ENCODE measurements at regions not wholly inside any gene's neighbourhood (a gene's known extent, or its start where the extent isn't known, plus 50 kb on each side); places are given as distances from the start of the nearest gene placed in this dataset.
"Not testable (repeated sequence)": the region's sequence is repeated elsewhere in the genome, so short reads cannot be mapped to it uniquely, and the experiment has no call there.

GRCh38 chr7:17046259-17046658 is 164.5 kb upstream of the AGR3 start:
- H3K4me3 ChIP-seq (ENCODE audit: low read length), result no peak overlapping the region
- TF ChIP-seq, protein P1, sequence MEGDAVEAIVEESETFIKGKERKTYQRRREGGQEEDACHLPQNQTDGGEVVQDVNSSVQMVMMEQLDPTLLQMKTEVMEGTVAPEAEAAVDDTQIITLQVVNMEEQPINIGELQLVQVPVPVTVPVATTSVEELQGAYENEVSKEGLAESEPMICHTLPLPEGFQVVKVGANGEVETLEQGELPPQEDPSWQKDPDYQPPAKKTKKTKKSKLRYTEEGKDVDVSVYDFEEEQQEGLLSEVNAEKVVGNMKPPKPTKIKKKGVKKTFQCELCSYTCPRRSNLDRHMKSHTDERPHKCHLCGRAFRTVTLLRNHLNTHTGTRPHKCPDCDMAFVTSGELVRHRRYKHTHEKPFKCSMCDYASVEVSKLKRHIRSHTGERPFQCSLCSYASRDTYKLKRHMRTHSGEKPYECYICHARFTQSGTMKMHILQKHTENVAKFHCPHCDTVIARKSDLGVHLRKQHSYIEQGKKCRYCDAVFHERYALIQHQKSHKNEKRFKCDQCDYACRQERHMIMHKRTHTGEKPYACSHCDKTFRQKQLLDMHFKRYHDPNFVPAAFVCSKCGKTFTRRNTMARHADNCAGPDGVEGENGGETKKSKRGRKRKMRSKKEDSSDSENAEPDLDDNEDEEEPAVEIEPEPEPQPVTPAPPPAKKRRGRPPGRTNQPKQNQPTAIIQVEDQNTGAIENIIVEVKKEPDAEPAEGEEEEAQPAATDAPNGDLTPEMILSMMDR (IDR thresholded peaks at IDR 0.05; ENCODE audit: poor library complexity, severe bottlenecking), result no peak
- no peak for TF ChIP-seq POLR2AphosphoS5 (IDR thresholded peaks at IDR 0.05)
- no peak for TF ChIP-seq TAF1 (IDR thresholded peaks at IDR 0.05; ENCODE audit: low read depth)
- no peaks in the 10 kb centered on the region for H3K9me2 ChIP-seq (ENCODE audit: insufficient read depth, low read length)

GRCh38 chr7:17046666-17047065 is 164.9 kb upstream of the AGR3 start:
- no peaks in the 10 kb centered on the region for H3K27me3 ChIP-seq (ENCODE audit: insufficient read depth, low read depth, low read length)
- TF ChIP-seq EZH2 (IDR thresholded peaks at IDR 0.05; ENCODE audit: borderline replicate concordance, insufficient read depth, low read length, poor library complexity, severe bottlenecking), result no peak
- TF ChIP-seq, protein P1 (IDR thresholded peaks at IDR 0.05; ENCODE audit: poor library complexity, severe bottlenecking), result no peak
- TF ChIP-seq EP300 (conservative IDR thresholded peaks at IDR 0.05; ENCODE audit: poor library complexity, severe bottlenecking), result no peak
- no peak for TF ChIP-seq TAF1 (IDR thresholded peaks at IDR 0.05; ENCODE audit: low read depth)
- no peak for TF ChIP-seq MXI1 (conservative IDR thresholded peaks at IDR 0.05; ENCODE audit: poor library complexity, severe bottlenecking)
- no peak for TF ChIP-seq SMC3 (conservative IDR thresholded peaks at IDR 0.05; ENCODE audit: poor library complexity)
- TF ChIP-seq, protein P2, sequence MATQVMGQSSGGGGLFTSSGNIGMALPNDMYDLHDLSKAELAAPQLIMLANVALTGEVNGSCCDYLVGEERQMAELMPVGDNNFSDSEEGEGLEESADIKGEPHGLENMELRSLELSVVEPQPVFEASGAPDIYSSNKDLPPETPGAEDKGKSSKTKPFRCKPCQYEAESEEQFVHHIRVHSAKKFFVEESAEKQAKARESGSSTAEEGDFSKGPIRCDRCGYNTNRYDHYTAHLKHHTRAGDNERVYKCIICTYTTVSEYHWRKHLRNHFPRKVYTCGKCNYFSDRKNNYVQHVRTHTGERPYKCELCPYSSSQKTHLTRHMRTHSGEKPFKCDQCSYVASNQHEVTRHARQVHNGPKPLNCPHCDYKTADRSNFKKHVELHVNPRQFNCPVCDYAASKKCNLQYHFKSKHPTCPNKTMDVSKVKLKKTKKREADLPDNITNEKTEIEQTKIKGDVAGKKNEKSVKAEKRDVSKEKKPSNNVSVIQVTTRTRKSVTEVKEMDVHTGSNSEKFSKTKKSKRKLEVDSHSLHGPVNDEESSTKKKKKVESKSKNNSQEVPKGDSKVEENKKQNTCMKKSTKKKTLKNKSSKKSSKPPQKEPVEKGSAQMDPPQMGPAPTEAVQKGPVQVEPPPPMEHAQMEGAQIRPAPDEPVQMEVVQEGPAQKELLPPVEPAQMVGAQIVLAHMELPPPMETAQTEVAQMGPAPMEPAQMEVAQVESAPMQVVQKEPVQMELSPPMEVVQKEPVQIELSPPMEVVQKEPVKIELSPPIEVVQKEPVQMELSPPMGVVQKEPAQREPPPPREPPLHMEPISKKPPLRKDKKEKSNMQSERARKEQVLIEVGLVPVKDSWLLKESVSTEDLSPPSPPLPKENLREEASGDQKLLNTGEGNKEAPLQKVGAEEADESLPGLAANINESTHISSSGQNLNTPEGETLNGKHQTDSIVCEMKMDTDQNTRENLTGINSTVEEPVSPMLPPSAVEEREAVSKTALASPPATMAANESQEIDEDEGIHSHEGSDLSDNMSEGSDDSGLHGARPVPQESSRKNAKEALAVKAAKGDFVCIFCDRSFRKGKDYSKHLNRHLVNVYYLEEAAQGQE (IDR thresholded peaks at IDR 0.05; ENCODE audit: borderline replicate concordance), result no peak
- no peak for TF ChIP-seq POLR2AphosphoS5 (IDR thresholded peaks at IDR 0.05)
- TF ChIP-seq RAD21 (conservative IDR thresholded peaks at IDR 0.05), result no peak
- H3K4me3 ChIP-seq (ENCODE audit: low read length), result no peak overlapping the region
- no peak overlapping the region for H3K4me2 ChIP-seq (ENCODE audit: low read length)
- no peaks in the 10 kb centered on the region for H3K79me2 ChIP-seq (replicated peaks; ENCODE audit: insufficient read depth, low read length)
- H2AFZ ChIP-seq (ENCODE audit: low read depth, low read length), result no peak overlapping the region
- H3K9me2 ChIP-seq (ENCODE audit: insufficient read depth, low read length), result no peaks in the 10 kb centered on the region
- H3K36me3 ChIP-seq (ENCODE audit: insufficient read depth, low read length), result no peaks in the 10 kb centered on the region
- no peak overlapping the region for H3K9ac ChIP-seq (ENCODE audit: low read length)
- no peak overlapping the region for H3K27ac ChIP-seq (ENCODE audit: low read length)
- no peaks in the 10 kb centered on the region for H3K9me3 ChIP-seq (ENCODE audit: low read length)
- H3F3A ChIP-seq (ENCODE audit: insufficient read depth, low read length, poor library complexity, severe bottlenecking), result no peaks in the 10 kb centered on the region
- no peaks in the 10 kb centered on the region for H4K20me1 ChIP-seq (ENCODE audit: insufficient read depth)

More at GRCh38 chr7:17046259-17046658, 164.5 kb upstream of the AGR3 start:
- H3K27me3 ChIP-seq (ENCODE audit: insufficient read depth, low read depth, low read length), result no peaks in the 10 kb centered on the region
- no peaks in the 10 kb centered on the region for H3K79me2 ChIP-seq (replicated peaks; ENCODE audit: insufficient read depth, low read length)
- no peak overlapping the region for H3K27ac ChIP-seq (ENCODE audit: low read length)
- no peak overlapping the region for H3K9ac ChIP-seq (ENCODE audit: low read length)
- no peak overlapping the region for H3K4me2 ChIP-seq (ENCODE audit: low read length)
- no peaks in the 10 kb centered on the region for H3K36me3 ChIP-seq (ENCODE audit: insufficient read depth, low read length)
- H4K20me1 ChIP-seq (ENCODE audit: insufficient read depth), result no peaks in the 10 kb centered on the region
- no peaks in the 10 kb centered on the region for H3K9me3 ChIP-seq (ENCODE audit: low read length)
- H3F3A ChIP-seq (ENCODE audit: insufficient read depth, low read length, poor library complexity, severe bottlenecking), result no peaks in the 10 kb centered on the region
- H2AFZ ChIP-seq (ENCODE audit: low read depth, low read length), result no peak overlapping the region

- not testable (repeated sequence) for H4K20me1 ChIP-seq (ENCODE audit: insufficient read depth); H3K9me3 ChIP-seq (ENCODE audit: low read length); H3K9me2 ChIP-seq (ENCODE audit: insufficient read depth, low read length); H3K4me2 ChIP-seq (ENCODE audit: low read length); H3K9ac ChIP-seq (ENCODE audit: low read length); H3F3A ChIP-seq (ENCODE audit: insufficient read depth, low read length, poor library complexity, severe bottlenecking); H3K27me3 ChIP-seq (ENCODE audit: insufficient read depth, low read depth, low read length); H3K27ac ChIP-seq (ENCODE audit: low read length); H2AFZ ChIP-seq (ENCODE audit: low read depth, low read length); H3K79me2 ChIP-seq (replicated peaks; ENCODE audit: insufficient read depth, low read length); H3K4me3 ChIP-seq (ENCODE audit: low read length); H3K36me3 ChIP-seq (ENCODE audit: insufficient read depth, low read length)
Measured at GRCh38 chr7:17053164-17053563, 171.4 kb upstream of the AGR3 start.

Data from neural cell (in vitro differentiated cells).